NCI-H2171 treated with DMSO at 0.1 percent for 48 hours (cell line): ENCODE measurements at regions not wholly inside any gene's neighbourhood (a gene's known extent, or its start where the extent isn't known, plus 50 kb on each side); places are given as distances from the start of the nearest gene placed in this dataset.
A peak's percentile ranks its signal among the peaks of the same experiment; 100 is the strongest.
"Not testable (repeated sequence)": the region's sequence is repeated elsewhere in the genome, so short reads cannot be mapped to it uniquely, and the experiment has no call there.

ENCODE experiments used
- DNase-seq: peaks from one replicate; lab custom pipeline; 2025; lab: John Stamatoyannopoulos, UW

- no peak for DNase-seq
Observed at GRCh38 chr5:119896826-119897536, 267.6 kb downstream of the FAM170A start.

GRCh38 chr5:119897537-119898370, 268.4 kb downstream of the FAM170A start:
- no peak for DNase-seq

- DNase-seq: no peak
Observed at GRCh38 chr5:119899981-119900380, 270.6 kb downstream of the FAM170A start.

- DNase-seq: no peak
Observed at GRCh38 chr5:119902593-119902992, 273.2 kb downstream of the FAM170A start.

DNA sequence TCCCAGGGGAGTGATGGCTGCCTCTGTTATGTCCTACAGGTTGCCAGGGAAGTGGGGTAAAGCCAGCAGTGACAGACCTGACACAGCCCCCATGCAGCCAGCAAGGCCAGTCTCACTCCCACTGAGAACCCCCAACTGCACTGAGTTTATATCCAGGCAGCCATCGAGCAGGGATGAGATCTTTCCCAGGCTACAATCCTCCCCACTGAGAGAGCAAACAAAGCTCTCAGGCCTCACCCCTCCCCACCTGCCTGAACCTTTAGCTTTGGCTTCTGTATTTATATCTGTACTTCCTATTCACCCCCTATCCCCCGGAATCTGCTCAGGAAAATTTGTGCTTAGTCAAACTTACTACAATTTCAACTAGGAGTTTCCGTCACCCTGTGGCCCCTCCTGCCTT, 284.1 kb downstream of the FAM170A start:
- DNase-seq: no peak

DNA sequence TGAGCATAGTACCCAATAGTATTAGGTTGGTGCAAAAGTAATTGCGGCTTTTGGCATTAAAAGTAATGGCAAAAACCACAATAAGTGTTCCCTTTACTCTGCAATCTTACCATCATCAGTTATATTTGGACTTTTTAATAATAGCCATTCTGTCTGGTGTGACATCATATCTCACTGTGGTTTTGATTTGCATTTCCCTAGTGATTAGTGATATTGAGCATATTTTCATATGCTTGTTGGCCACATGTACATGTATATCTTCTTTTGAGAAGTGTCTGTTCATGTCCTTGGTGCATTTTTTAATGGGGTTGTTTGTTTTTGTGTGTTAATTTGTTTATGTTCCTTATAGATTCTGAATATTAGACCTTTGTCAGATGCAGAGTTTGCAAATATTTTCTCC, 289.9 kb downstream of the FAM170A start:
- no peak for DNase-seq

DNA sequence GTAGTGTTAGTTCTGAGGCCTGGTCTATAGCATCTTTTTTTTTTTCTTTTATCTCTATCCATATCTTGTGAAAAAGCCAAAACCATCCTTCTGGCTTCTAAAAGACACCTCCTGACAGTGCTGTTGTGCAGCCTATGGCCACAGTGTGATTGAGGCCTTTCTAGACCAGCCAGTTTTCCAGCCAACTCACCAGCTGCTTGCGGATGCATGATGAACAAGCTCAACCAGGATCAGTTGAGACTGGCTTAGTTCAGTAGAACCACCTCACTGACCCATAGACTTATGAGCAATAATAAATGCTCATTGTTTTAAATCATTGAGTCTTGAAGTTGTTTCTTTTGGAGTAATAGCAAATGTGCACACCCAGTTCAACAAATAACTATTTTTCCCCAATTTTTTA, 296.9 kb downstream of the FAM170A start:
- DNase-seq: no peak

- no peak for DNase-seq
Observed at GRCh38 chr5:119928974-119929373, 299.6 kb downstream of the FAM170A start.

GRCh38 chr5:119930490-119930889, 301.1 kb downstream of the FAM170A start:
- DNase-seq: no peak

DNA sequence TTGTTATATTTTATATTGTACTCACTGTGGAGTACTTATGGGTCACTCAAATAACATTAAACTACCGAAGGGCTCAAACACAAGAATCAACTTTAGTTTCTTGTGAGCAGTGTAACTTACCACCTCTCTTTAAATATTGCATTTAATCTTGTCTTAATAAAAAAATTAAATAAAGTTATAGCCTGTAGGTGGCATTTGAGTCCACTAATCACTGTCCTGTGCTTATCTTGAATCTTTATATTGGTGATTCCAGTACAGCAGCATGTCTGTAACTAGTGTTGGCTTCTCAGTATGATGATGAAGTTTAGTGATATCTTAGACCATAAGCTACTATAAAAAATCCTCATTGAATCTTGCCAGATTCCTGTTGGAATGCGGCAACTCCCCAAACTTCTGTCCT, 313.8 kb downstream of the FAM170A start:
- no peak for DNase-seq

DNA sequence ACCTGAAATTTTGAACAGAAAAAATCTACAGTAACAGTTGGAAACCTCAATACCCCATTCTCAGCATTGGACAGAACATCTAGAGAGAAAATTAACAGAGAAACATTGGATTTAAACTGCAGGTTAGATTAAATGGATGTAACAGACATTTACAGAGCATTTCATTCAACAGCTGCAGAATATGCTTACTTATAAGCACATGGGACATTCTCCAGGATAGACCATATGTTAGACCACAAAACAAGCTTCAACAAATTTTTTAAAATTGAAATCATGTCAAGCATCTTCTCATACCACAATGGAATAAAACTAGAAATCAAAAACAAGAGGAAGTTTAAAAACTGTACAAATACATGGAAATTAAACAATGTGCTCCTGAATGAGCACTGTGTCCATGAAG, 316.3 kb downstream of the FAM170A start:
- no peak for DNase-seq

- no peak for DNase-seq
Observed at GRCh38 chr5:119948162-119948561, 318.8 kb downstream of the FAM170A start.

GRCh38 chr5:119949426-119949999, 320.2 kb downstream of the FAM170A start:
- DNase-seq: no peak

GRCh38 chr5:119951330-119951934, 322.1 kb downstream of the FAM170A start:
- DNase-seq: no peak

DNA sequence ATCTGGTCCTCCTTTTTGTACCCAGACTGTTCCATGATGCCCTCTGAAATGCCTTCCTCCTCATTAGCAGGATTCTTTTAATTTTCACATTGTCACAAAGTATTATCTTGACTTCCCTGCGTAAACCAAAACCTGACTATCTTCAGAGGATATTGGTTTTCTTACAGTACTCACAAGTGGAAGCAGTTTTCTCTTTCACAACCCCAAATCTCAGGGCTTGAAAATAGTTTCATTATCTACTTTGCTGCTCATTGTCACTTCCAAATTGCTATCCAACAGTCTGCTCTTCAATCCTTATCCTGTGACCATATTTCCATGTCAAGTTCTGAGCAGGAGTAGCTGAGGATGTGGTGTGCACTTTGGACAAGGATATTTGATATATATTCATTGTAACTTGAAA, 324.1 kb downstream of the FAM170A start:
- DNase-seq: no peak

- no peak for DNase-seq
Observed at GRCh38 chr5:119954106-119954505, 324.7 kb downstream of the FAM170A start.

- no peak for DNase-seq
Observed at GRCh38 chr5:119961993-119962392, 332.6 kb downstream of the FAM170A start.

GRCh38 chr5:119966028-119966427, 336.7 kb downstream of the FAM170A start:
- no peak for DNase-seq

GRCh38 chr5:119968690-119969089, 339.3 kb downstream of the FAM170A start:
- no peak for DNase-seq

DNA sequence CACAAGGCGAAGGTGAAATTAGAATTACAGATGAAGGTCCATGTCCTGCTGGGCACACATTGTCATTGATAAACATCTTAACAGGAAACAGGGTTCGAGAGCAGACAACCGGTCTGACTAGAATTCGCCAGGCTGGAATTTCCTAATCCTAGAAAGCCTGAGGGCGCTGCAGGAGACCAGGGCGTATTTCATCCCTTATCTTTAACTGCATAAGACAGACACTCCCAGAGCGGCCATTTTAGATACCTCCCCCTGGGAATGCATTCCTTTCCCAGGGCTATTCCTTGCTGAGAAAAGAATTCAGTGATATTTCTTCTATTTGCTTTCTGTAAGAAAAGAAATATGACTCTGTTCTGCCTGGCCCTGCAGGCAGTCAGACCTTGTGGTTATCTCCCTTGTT, 357.7 kb downstream of the FAM170A start:
- DNase-seq: not testable (repeated sequence)

DNA sequence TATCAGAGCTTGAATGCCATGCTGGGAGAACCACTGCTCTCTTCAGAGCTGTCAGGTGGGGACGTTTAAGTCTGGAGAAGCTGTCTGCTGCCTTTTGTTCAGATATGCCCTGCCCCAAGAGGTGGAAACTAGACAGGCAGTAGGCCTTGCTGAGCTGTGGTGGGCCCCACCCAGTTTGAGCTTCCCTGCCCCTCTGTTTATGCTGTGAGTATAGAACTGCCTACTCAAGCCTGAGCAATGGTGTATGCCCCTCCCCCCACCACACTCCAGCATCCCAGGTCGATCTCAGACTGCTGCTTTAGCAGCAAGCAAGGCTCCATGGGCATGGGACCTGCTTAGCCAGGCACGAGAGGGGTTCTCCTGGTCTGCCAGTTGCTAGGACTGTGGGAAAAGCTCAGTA, 362.3 kb downstream of the FAM170A start:
- DNase-seq: no peak

GRCh38 chr5:119996128-119996527, 366.8 kb downstream of the FAM170A start:
- DNase-seq: no peak

GRCh38 chr5:120007598-120007997, 378.2 kb downstream of the FAM170A start:
- DNase-seq: peak; percentile 1
